Caco-2 (cell line): ENCODE measurements at regions not wholly inside any gene's neighbourhood (a gene's known extent, or its start where the extent isn't known, plus 50 kb on each side); places are given as distances from the start of the nearest gene placed in this dataset.
"Not testable (repeated sequence)": the region's sequence is repeated elsewhere in the genome, so short reads cannot be mapped to it uniquely, and the experiment has no call there.

Experiments used
- BruUV-seq: library from RNA; stranded (reverse); fragments of 400-500 nt; replicated peaks from 2 replicates; lab custom pipeline; 2021; lab: Mats Ljungman, UMichigan
- CTCF ChIA-PET: fragments of 300-600 bp; sonication (Branson Sonifier 250); formaldehyde crosslinking; loops from one replicate; lab custom pipeline; 2022; ENCODE audit warnings: antibody characterized with exemption; lab: Charles Lee
- POLR2A ChIA-PET: fragments of 300-600 bp; sonication (Branson Sonifier 250); formaldehyde crosslinking; loops from one replicate; lab custom pipeline; 2022; ENCODE audit warnings: antibody characterized with exemption; lab: Charles Lee
- DNase-seq, 2 experiments: peaks; one replicate each; pipeline versions ENCODE4 v3.0.0 to v3.0.0-alpha.2; 2020 to 2022
- H3K27me3 ChIP-seq: replicated peaks from 2 replicates; pipeline ENCODE4 v1.6.0; 2011; ENCODE audit warnings: low read length; ENCODE audit not compliant: control insufficient read depth, insufficient read depth
- H3K36me3 ChIP-seq: 2 replicates; pipeline ENCODE4 v1.5.1; 2011; ENCODE audit warnings: low read length; ENCODE audit not compliant: control insufficient read depth, insufficient read depth
- H3K4me1 ChIP-seq: fragments of 250-450 bp; sonication (Bioruptor Pico); 2 replicates; pipeline ENCODE4 v1.5.1; 2020; ENCODE audit warnings: mild to moderate bottlenecking
- H3K4me3 ChIP-seq: 2 replicates; pipeline ENCODE4 v1.5.1; 2011; ENCODE audit warnings: low read depth, mild to moderate bottlenecking, control low read depth, low read length
- H3K9me3 ChIP-seq: fragments of 250-450 bp; sonication (Bioruptor Pico); 2 replicates; pipeline ENCODE4 v1.5.1; 2020; ENCODE audit warnings: mild to moderate bottlenecking, moderate library complexity
- H3K27ac Mint-ChIP-seq: one replicate; pipeline ENCODE4 v1.8.0; 2022; ENCODE audit warnings: mixed read lengths; ENCODE audit not compliant: unreplicated experiment
- H3K27me3 Mint-ChIP-seq: one replicate; pipeline ENCODE4 v1.8.0; 2022; ENCODE audit warnings: mixed read lengths; ENCODE audit not compliant: insufficient read depth, unreplicated experiment
- H3K36me3 Mint-ChIP-seq: one replicate; pipeline ENCODE4 v1.8.0; 2022; ENCODE audit warnings: mild to moderate bottlenecking, mixed read lengths; ENCODE audit not compliant: insufficient read depth, unreplicated experiment
- H3K4me1 Mint-ChIP-seq: one replicate; pipeline ENCODE4 v1.8.0; 2022; ENCODE audit warnings: low read depth, mixed read lengths; ENCODE audit not compliant: unreplicated experiment
- H3K4me3 Mint-ChIP-seq: one replicate; pipeline ENCODE4 v1.8.0; 2022; ENCODE audit warnings: mild to moderate bottlenecking, moderate library complexity, mixed read lengths; ENCODE audit not compliant: unreplicated experiment
- H3K9me3 Mint-ChIP-seq: one replicate; pipeline ENCODE4 v1.8.0; 2022; ENCODE audit warnings: mixed read lengths; ENCODE audit not compliant: unreplicated experiment
- CTCF ChIP-seq, 2 experiments: fragments of 200-600 bp in 1 of 2; IDR thresholded peaks; 1 replicate in 1 of 2; 2 replicates in 1 of 2; pipeline versions ENCODE4 v1.5.1 to v1.8.0; 2011 to 2022; ENCODE audit warnings: antibody characterized with exemption in 1 of 2, control low read depth in 1 of 2, inconsistent platforms in 1 of 2, low read depth in 1 of 2, low read length in 1 of 2, mild to moderate bottlenecking in 1 of 2, moderate library complexity in 1 of 2; ENCODE audit not compliant: insufficient read depth in 1 of 2, severe bottlenecking in 1 of 2, unreplicated experiment in 1 of 2
- intact Hi-C: fragments of 100-400 bp; cut with micrococcal nuclease; formaldehyde crosslinking; loops from one replicate; pipeline ENCODE4 v1.10.0; 2022; ENCODE audit not compliant: unreplicated experiment

GRCh38 chr7:67671006-67671548 lies 674.4 kb downstream of the TYW1 start:
- ChIA-PET CTCF (no interaction called here), POLR2A (no interaction called here)
- Mint-ChIP-seq H3K36me3 (no peaks in the 10 kb centered on the region), H3K27ac (no peak overlapping the region), H3K27me3 (no peaks in the 10 kb centered on the region), H3K4me3 (no peak overlapping the region), H3K4me1 (no peaks in the 10 kb centered on the region), H3K9me3 (peaks cover 31% of the 10 kb centered on the region)
- peaks cover 3% of the 10 kb centered on the region; the same call in 1 of the 2 replicates for H3K9me3 ChIP-seq
- no peaks in the 10 kb centered on the region for H3K36me3 ChIP-seq
- no peaks in the 10 kb centered on the region for H3K4me1 ChIP-seq
- intact Hi-C loops: no loop called here
- H3K27me3 ChIP-seq: no peaks in the 10 kb centered on the region
- no peak for DNase-seq
- no TSS peak for BruUV-seq
- no peak for TF ChIP-seq CTCF (IDR thresholded peaks at IDR 0.05; ENCODE audit: insufficient read depth in 1 of 2, low read depth in 1 of 2, low read length in 1 of 2, severe bottlenecking in 1 of 2, unreplicated experiment in 1 of 2)
- H3K4me3 ChIP-seq: no peak overlapping the region

- Histone ChIP-seq H3K4me1 (no peaks in the 10 kb centered on the region), H3K27me3 (no peaks in the 10 kb centered on the region), H3K36me3 (no peaks in the 10 kb centered on the region), H3K4me3 (no peak overlapping the region), H3K9me3 (peaks cover 3% of the 10 kb centered on the region; the same call in 1 of the 2 replicates)
- no peaks in the 10 kb centered on the region for H3K36me3 Mint-ChIP-seq
- no TSS peak for BruUV-seq
- POLR2A ChIA-PET: no interaction called here
- H3K9me3 Mint-ChIP-seq: peaks cover 27% of the 10 kb centered on the region
- H3K4me1 Mint-ChIP-seq: no peaks in the 10 kb centered on the region
- H3K4me3 Mint-ChIP-seq: no peak overlapping the region
- TF ChIP-seq CTCF (IDR thresholded peaks at IDR 0.05; ENCODE audit: insufficient read depth in 1 of 2, low read depth in 1 of 2, low read length in 1 of 2, severe bottlenecking in 1 of 2, unreplicated experiment in 1 of 2): no peak
- H3K27me3 Mint-ChIP-seq: no peaks in the 10 kb centered on the region
- H3K27ac Mint-ChIP-seq: no peak overlapping the region
- intact Hi-C loops: no loop called here
- CTCF ChIA-PET: interaction anchor here (0.6 kb wide), 1 partner anchor 187 kb away, joined by 3 read pairs; no protein-coding TSS in a partner anchor
- DNase-seq: no peak
Observed at GRCh38 chr7:67673861-67674260, 677.2 kb downstream of the TYW1 start.

- H3K9me3 ChIP-seq, H3K27me3 Mint-ChIP-seq, H3K4me1 ChIP-seq, H3K4me3 Mint-ChIP-seq, CTCF ChIA-PET, H3K27ac Mint-ChIP-seq, H3K36me3 Mint-ChIP-seq, H3K4me3 ChIP-seq, H3K36me3 ChIP-seq, POLR2A ChIA-PET, H3K27me3 ChIP-seq, BruUV-seq, intact Hi-C loops, DNase-seq, H3K4me1 Mint-ChIP-seq: not testable (repeated sequence)
- H3K9me3 Mint-ChIP-seq: peaks cover 20% of the 10 kb centered on the region
Observed at GRCh38 chr7:67674862-67675261, 678.2 kb downstream of the TYW1 start.
